ENCODE measurements at regions not wholly inside any gene's neighbourhood (a gene's known extent, or its start where the extent isn't known, plus 50 kb on each side); places are given as distances from the start of the nearest gene placed in this dataset.
"Not testable (repeated sequence)": the region's sequence is repeated elsewhere in the genome, so short reads cannot be mapped to it uniquely, and the experiment has no call there.

DNA sequence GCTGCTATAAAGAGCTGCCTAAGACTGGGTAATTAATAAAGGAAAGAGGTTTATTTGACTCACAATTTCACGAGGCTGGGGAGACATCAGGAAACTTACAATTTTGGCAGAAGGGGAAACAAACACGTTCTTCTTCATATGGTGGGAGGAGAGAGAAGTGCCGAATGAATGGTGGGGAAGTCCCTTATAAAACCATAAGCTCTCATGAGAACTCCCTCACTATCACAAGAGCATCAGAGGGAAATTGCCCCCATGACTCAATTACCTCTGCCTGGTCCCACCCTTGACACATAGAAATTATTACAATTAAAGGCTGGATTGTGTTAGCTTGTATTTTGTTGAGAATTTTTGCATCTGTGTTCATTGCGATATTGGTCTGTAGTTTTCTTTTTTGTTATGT is 460.5 kb upstream of the RAB6C start:
- Histone ChIP-seq H3K27me3 (ENCODE audit: control insufficient read depth in 2 of 2, insufficient read depth in 2 of 2, low read length in 2 of 2) (no peaks in the 10 kb centered on the region), H3K9me3 (replicated peaks; ENCODE audit: control insufficient read depth, insufficient read depth, low read length) (peaks cover 3% of the 10 kb centered on the region), H3K9me1 (replicated peaks; ENCODE audit: control insufficient read depth, extremely low read depth, insufficient read depth, low read length) (no peaks in the 10 kb centered on the region), H3K4me2 (ENCODE audit: insufficient read depth, low read length) (no peak overlapping the region), H3K4me1 (ENCODE audit: control insufficient read depth, extremely low read depth, insufficient read depth, low read length) (no peaks in the 10 kb centered on the region), H3K9ac (replicated peaks; ENCODE audit: extremely low read depth, insufficient read depth, low read length) (no peak overlapping the region), H4K20me1 (replicated peaks; ENCODE audit: control insufficient read depth, extremely low read depth, insufficient read depth, low read length) (no peaks in the 10 kb centered on the region), H3K79me2 (ENCODE audit: control insufficient read depth, insufficient read depth, low read length) (no peaks in the 10 kb centered on the region), H3K27ac (ENCODE audit: insufficient read depth, low read depth, low read length) (no peak overlapping the region), H2AFZ (ENCODE audit: low read depth, low read length) (no peak overlapping the region), H3K4me3 (replicated peaks in 1 of 3; ENCODE audit: insufficient read depth in 1 of 3, low read depth in 1 of 3, low read length in 3 of 3) (no peak overlapping the region), H3K36me3 (ENCODE audit: control insufficient read depth in 2 of 2, extremely low read depth in 1 of 2, insufficient read depth in 2 of 2, low read length in 2 of 2) (no peaks in the 10 kb centered on the region)
- POLR2A ChIA-PET: no interaction called here
- no peak for FAIRE-seq
- intact Hi-C loops (cut with micrococcal nuclease): no loop called here
- CTCF ChIA-PET: no interaction called here
- no peak for DNase-seq (ENCODE audit: low read depth, low spot score)
- no TSS peak for BruUV-seq (replicated peaks)
- TF ChIP-seq FOS (IDR thresholded peaks at IDR 0.05; ENCODE audit: borderline replicate concordance, insufficient read depth, low read length): no peak
- no peak for TF ChIP-seq POLR2A (IDR thresholded peaks at IDR 0.05; ENCODE audit: low read depth, low read length)
- no peak for TF ChIP-seq JUN (IDR thresholded peaks at IDR 0.05; ENCODE audit: borderline replicate concordance, insufficient read depth, insufficient read length, low read depth)
- TF ChIP-seq EZH2 (IDR thresholded peaks at IDR 0.05; ENCODE audit: borderline replicate concordance, low read depth, low read length, severe bottlenecking): no peak
- no peak for TF ChIP-seq GATA2 (IDR thresholded peaks at IDR 0.05; ENCODE audit: insufficient read depth, insufficient read length, low read depth, low read length)
- no peak for TF ChIP-seq MYC (IDR thresholded peaks at IDR 0.05; ENCODE audit: low read depth, low read length)
- TF ChIP-seq, protein P1, sequence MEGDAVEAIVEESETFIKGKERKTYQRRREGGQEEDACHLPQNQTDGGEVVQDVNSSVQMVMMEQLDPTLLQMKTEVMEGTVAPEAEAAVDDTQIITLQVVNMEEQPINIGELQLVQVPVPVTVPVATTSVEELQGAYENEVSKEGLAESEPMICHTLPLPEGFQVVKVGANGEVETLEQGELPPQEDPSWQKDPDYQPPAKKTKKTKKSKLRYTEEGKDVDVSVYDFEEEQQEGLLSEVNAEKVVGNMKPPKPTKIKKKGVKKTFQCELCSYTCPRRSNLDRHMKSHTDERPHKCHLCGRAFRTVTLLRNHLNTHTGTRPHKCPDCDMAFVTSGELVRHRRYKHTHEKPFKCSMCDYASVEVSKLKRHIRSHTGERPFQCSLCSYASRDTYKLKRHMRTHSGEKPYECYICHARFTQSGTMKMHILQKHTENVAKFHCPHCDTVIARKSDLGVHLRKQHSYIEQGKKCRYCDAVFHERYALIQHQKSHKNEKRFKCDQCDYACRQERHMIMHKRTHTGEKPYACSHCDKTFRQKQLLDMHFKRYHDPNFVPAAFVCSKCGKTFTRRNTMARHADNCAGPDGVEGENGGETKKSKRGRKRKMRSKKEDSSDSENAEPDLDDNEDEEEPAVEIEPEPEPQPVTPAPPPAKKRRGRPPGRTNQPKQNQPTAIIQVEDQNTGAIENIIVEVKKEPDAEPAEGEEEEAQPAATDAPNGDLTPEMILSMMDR (IDR thresholded peaks at IDR 0.05; ENCODE audit: extremely low read depth in 1 of 2, insufficient read depth in 1 of 2, low read depth in 1 of 2, low read length in 2 of 2): no peak
- dilution Hi-C loops (cut with MboI; ENCODE audit: extremely low pct_ligation_motif_present, low sequenced_read_pairs): no loop called here

DNA sequence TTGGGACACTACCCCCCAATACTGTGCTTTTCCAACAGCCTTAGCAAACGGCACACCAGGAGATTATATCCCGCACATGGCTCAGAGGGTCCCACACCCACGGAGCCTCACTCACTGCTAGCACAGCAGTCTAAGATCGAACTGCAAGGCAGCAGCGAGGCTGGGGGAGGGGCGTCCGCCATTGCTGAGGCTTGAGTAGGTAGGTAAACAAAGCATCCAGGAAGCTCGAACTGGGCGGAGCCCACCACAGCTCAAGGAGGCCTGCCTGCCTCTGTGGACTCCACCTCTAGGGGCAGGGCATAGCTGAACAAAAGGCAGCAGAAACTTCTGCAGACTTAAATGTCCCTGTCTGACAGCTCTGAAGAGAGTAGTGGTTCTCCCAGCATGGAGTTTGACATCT is 447.3 kb upstream of the RAB6C start:
- H2AFZ ChIP-seq (ENCODE audit: low read depth, low read length); H3K9me1 ChIP-seq (replicated peaks; ENCODE audit: control insufficient read depth, extremely low read depth, insufficient read depth, low read length); H3K4me2 ChIP-seq (ENCODE audit: insufficient read depth, low read length); H4K20me1 ChIP-seq (replicated peaks; ENCODE audit: control insufficient read depth, extremely low read depth, insufficient read depth, low read length); FAIRE-seq; intact Hi-C loops (cut with micrococcal nuclease); H3K36me3 ChIP-seq (ENCODE audit: control insufficient read depth in 2 of 2, extremely low read depth in 1 of 2, insufficient read depth in 2 of 2, low read length in 2 of 2); H3K27me3 ChIP-seq (ENCODE audit: control insufficient read depth in 2 of 2, insufficient read depth in 2 of 2, low read length in 2 of 2); DNase-seq (ENCODE audit: low read depth, low spot score); H3K4me1 ChIP-seq (ENCODE audit: control insufficient read depth, extremely low read depth, insufficient read depth, low read length); CTCF ChIA-PET; POLR2A ChIA-PET; BruUV-seq (replicated peaks); H3K79me2 ChIP-seq (ENCODE audit: control insufficient read depth, insufficient read depth, low read length); dilution Hi-C loops (cut with MboI; ENCODE audit: extremely low pct_ligation_motif_present, low sequenced_read_pairs); H3K9me3 ChIP-seq (replicated peaks; ENCODE audit: control insufficient read depth, insufficient read depth, low read length); H3K4me3 ChIP-seq (replicated peaks in 1 of 3; ENCODE audit: insufficient read depth in 1 of 3, low read depth in 1 of 3, low read length in 3 of 3); H3K27ac ChIP-seq (ENCODE audit: insufficient read depth, low read depth, low read length); H3K9ac ChIP-seq (replicated peaks; ENCODE audit: extremely low read depth, insufficient read depth, low read length): not testable (repeated sequence)
